H9 (cell line): ENCODE measurements at regions not wholly inside any gene's neighbourhood (a gene's known extent, or its start where the extent isn't known, plus 50 kb on each side); places are given as distances from the start of the nearest gene placed in this dataset.

Source experiments
- DNase-seq: peaks from one replicate; pipeline ENCODE4 v3.0.0-alpha.2; 2017
- H2AFZ ChIP-seq: one replicate; pipeline ENCODE4 v1.6.1; 2013; ENCODE audit warnings: mild to moderate bottlenecking, low read length, control low read depth, moderate library complexity
- H2AK5ac ChIP-seq: 2 replicates; pipeline ENCODE4 v1.6.1; 2013; ENCODE audit warnings: low read length, control low read depth, mixed read lengths; ENCODE audit not compliant: insufficient read length
- H2BK120ac ChIP-seq: one replicate; pipeline ENCODE4 v1.6.1; 2013; ENCODE audit warnings: low read depth, mild to moderate bottlenecking, low read length, control low read depth, inconsistent platforms; ENCODE audit not compliant: poor library complexity, severe bottlenecking
- H2BK12ac ChIP-seq: 2 replicates; pipeline ENCODE4 v1.6.1; 2013; ENCODE audit warnings: low read length, control low read depth, mixed read lengths, low read depth; ENCODE audit not compliant: insufficient read length
- H2BK15ac ChIP-seq: 2 replicates; pipeline ENCODE4 v1.6.1; 2013; ENCODE audit warnings: low read depth, low read length, control low read depth
- H2BK20ac ChIP-seq: one replicate; pipeline ENCODE4 v1.6.1; 2013; ENCODE audit warnings: low read depth, mild to moderate bottlenecking, low read length, control low read depth, inconsistent platforms; ENCODE audit not compliant: poor library complexity, severe bottlenecking
- H2BK5ac ChIP-seq: 2 replicates; pipeline ENCODE4 v1.6.1; 2013; ENCODE audit warnings: low read length, control low read depth, mixed read lengths; ENCODE audit not compliant: insufficient read length
- H3K14ac ChIP-seq: 2 replicates; pipeline ENCODE4 v1.6.1; 2013; ENCODE audit warnings: low read length, control low read depth; ENCODE audit not compliant: insufficient read depth
- H3K18ac ChIP-seq: 2 replicates; pipeline ENCODE4 v1.6.1; 2013; ENCODE audit warnings: low read depth, mild to moderate bottlenecking, mixed read lengths, low read length, control low read depth; ENCODE audit not compliant: insufficient read length
- H3K23ac ChIP-seq: 2 replicates; pipeline ENCODE4 v1.6.1; 2013; ENCODE audit warnings: low read length, control low read depth, mixed read lengths, low read depth; ENCODE audit not compliant: insufficient read length
- H3K23me2 ChIP-seq: 2 replicates; pipeline ENCODE4 v1.6.1; 2013; ENCODE audit warnings: low read depth, mild to moderate bottlenecking, mixed read lengths, low read length, control low read depth; ENCODE audit not compliant: insufficient read length, poor library complexity, severe bottlenecking
- H3K27ac ChIP-seq: 2 replicates; pipeline ENCODE4 v1.5.1; 2013; ENCODE audit warnings: low read length, control low read depth, mixed read lengths, low read depth; ENCODE audit not compliant: insufficient read length
- H3K27me3 ChIP-seq: 2 replicates; pipeline ENCODE4 v1.6.1; 2013; ENCODE audit warnings: low read length, control low read depth, inconsistent platforms; ENCODE audit not compliant: insufficient read depth
- H3K4ac ChIP-seq: 2 replicates; pipeline ENCODE4 v1.6.1; 2013; ENCODE audit warnings: low read depth, mild to moderate bottlenecking, control low read depth, inconsistent platforms, low read length, moderate library complexity
- H3K4me1 ChIP-seq: 2 replicates; pipeline ENCODE4 v1.6.1; 2013; ENCODE audit warnings: low read length, control low read depth, inconsistent platforms; ENCODE audit not compliant: insufficient read depth
- H3K4me2 ChIP-seq: 2 replicates; pipeline ENCODE4 v1.6.1; 2013; ENCODE audit warnings: low read length, control low read depth, mixed read lengths; ENCODE audit not compliant: insufficient read length, insufficient read depth
- H3K56ac ChIP-seq: 2 replicates; pipeline ENCODE4 v1.6.1; 2013; ENCODE audit warnings: low read depth, mild to moderate bottlenecking, mixed read lengths, low read length, control low read depth; ENCODE audit not compliant: insufficient read length
- H3K79me1 ChIP-seq: 2 replicates; pipeline ENCODE4 v1.6.1; 2013; ENCODE audit warnings: low read depth, mild to moderate bottlenecking, moderate library complexity, low read length, control low read depth, inconsistent platforms; ENCODE audit not compliant: insufficient read depth, poor library complexity, severe bottlenecking
- H3K79me2 ChIP-seq: 2 replicates; pipeline ENCODE4 v1.6.1; 2013; ENCODE audit warnings: low read length, control low read depth, inconsistent platforms; ENCODE audit not compliant: insufficient read depth
- H3K9ac ChIP-seq: 2 replicates; pipeline ENCODE4 v1.6.1; 2013; ENCODE audit warnings: low read length, control low read depth, mixed read lengths; ENCODE audit not compliant: insufficient read length; ENCODE audit errors: extremely low read depth
- H3K9me3 ChIP-seq: one replicate; pipeline ENCODE4 v1.6.1; 2013; ENCODE audit warnings: low read depth, low read length, inconsistent platforms; ENCODE audit not compliant: control insufficient read depth
- H3T11ph ChIP-seq: one replicate; pipeline ENCODE4 v1.6.1; 2013; ENCODE audit warnings: mild to moderate bottlenecking, low read length, control low read depth, inconsistent platforms
- H4K20me1 ChIP-seq: one replicate; pipeline ENCODE4 v1.6.1; 2013; ENCODE audit not compliant: control insufficient read depth, insufficient read length, insufficient read depth
- H4K5ac ChIP-seq: 2 replicates; pipeline ENCODE4 v1.6.1; 2013; ENCODE audit warnings: low read depth, mild to moderate bottlenecking, mixed read lengths, low read length, control low read depth; ENCODE audit not compliant: insufficient read length
- H4K8ac ChIP-seq: replicated peaks from 2 replicates; pipeline ENCODE4 v1.6.1; 2013; ENCODE audit warnings: low read length, control low read depth, mixed read lengths, low read depth; ENCODE audit not compliant: insufficient read length
- H4K91ac ChIP-seq: 2 replicates; pipeline ENCODE4 v1.6.1; 2013; ENCODE audit warnings: low read depth, mild to moderate bottlenecking, moderate library complexity, mixed read lengths, low read length, control low read depth; ENCODE audit not compliant: insufficient read length
- H3K27ac Mint-ChIP-seq, 3 experiments: 2 replicates in 2 of 3; 3 replicates in 1 of 3; pipeline ENCODE4 v1.8.0; 2020 to 2021; ENCODE audit warnings: mixed read lengths in 3 of 3, mild to moderate bottlenecking in 1 of 3, moderate library complexity in 1 of 3
- H3K27me3 Mint-ChIP-seq: 2 replicates; pipeline ENCODE4 v1.8.0; 2021; ENCODE audit warnings: low read depth, mild to moderate bottlenecking, moderate library complexity, mixed read lengths
- H3K36me3 Mint-ChIP-seq, 3 experiments: 2 replicates in 2 of 3; 3 replicates in 1 of 3; pipeline ENCODE4 v1.8.0; 2020 to 2021; ENCODE audit warnings: low read depth in 3 of 3, mixed read lengths in 3 of 3; ENCODE audit not compliant: insufficient read depth in 1 of 3
- H3K4me1 Mint-ChIP-seq, 2 experiments: 2 replicates each; pipeline ENCODE4 v1.8.0; 2020; ENCODE audit warnings: mixed read lengths in 2 of 2
- H3K4me3 Mint-ChIP-seq, 2 experiments: 2 replicates in 1 of 2; 3 replicates in 1 of 2; pipeline ENCODE4 v1.8.0; 2020 to 2021; ENCODE audit warnings: mild to moderate bottlenecking in 2 of 2, mixed read lengths in 2 of 2, moderate library complexity in 1 of 2
- H3K9me3 Mint-ChIP-seq, 2 experiments: 2 replicates in 1 of 2; 3 replicates in 1 of 2; pipeline ENCODE4 v1.8.0; 2020; ENCODE audit warnings: mild to moderate bottlenecking in 2 of 2, mixed read lengths in 2 of 2, moderate library complexity in 1 of 2
- WGBS: extraction: QIAGEN DNeasy Blood & Tissue Kit; methylation state at CpG from one replicate; pipeline ENCODE4 v1.1.7; 2013; ENCODE audit warnings: missing lambda C conversion rate, low lambda C conversion rate, mixed read lengths; ENCODE audit not compliant: insufficient read length; ENCODE audit errors: extremely low coverage; 5-methylcytosine and 5-hydroxymethylcytosine counted together
- TF ChIP-seq, protein P1 (sequence below): fragments of 200-600 bp; sonication (generic); conservative IDR thresholded peaks from 3 replicates; pipeline ENCODE4 v1.8.0; 2021; ENCODE audit warnings: antibody characterized with exemption, mild to moderate bottlenecking

DNA sequence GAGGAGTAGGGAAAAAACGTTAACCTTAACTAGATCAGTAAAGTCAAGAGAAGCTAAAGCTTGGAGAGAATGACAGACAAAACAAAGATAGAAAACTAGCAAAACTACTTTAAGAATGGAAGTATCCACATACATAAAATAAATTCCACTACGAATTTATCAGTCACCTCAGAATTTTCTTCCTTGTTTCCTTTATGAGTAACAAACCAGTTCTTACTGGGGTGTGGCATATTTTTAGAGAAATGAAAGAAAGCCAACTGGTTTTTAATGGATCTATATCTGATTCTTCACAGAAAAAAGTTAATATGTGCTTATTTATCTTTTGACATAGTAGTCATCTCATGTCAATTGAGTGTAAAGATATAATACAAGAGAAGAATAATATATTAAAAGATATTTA, 2033.7 kb upstream of the CELF4 start:
- WGBS: no CpG with 5 or more reads among the region's 2 CpGs
- Mint-ChIP-seq H3K4me1 (peaks cover 19 to 29% of the 10 kb centered on the region in 2 experiments), H3K4me3 (no peak overlapping the region)

More for the DNA sequence above, 2033.7 kb upstream of the CELF4 start:
- Histone ChIP-seq H2AFZ (no peak overlapping the region), H4K8ac (no peak overlapping the region), H3K4me1 (peaks cover 2% of the 10 kb centered on the region; the same call in 1 of the 2 replicates), H3K56ac (no peak overlapping the region), H2BK20ac (no peak overlapping the region), H3K79me2 (no peaks in the 10 kb centered on the region), H2BK12ac (no peak overlapping the region), H3K18ac (no peak overlapping the region), H3K79me1 (no peaks in the 10 kb centered on the region), H3K23me2 (no peaks in the 10 kb centered on the region), H4K5ac (no peak overlapping the region), H2BK15ac (no peak overlapping the region), H4K91ac (no peak overlapping the region), H3K23ac (no peak overlapping the region), H3K9ac (no peak overlapping the region), H2AK5ac (no peak overlapping the region), H3K27me3 (no peaks in the 10 kb centered on the region), H3K9me3 (no peaks in the 10 kb centered on the region), H4K20me1 (no peaks in the 10 kb centered on the region), H2BK120ac (no peak overlapping the region), H3K27ac (no peak overlapping the region), H3T11ph (no peak overlapping the region), H3K4ac (no peak overlapping the region), H3K4me2 (no peak overlapping the region), H3K14ac (no peak overlapping the region), H2BK5ac (no peak overlapping the region)
- peaks cover 6 to 8% of the 10 kb centered on the region in 2 experiments; a peak in 3 of 5 replicates for H3K9me3 Mint-ChIP-seq
- peak overlapping the region in 1 of 3 experiments; percentile 41; a peak in 1 of 7 replicates for H3K27ac Mint-ChIP-seq
- TF ChIP-seq, protein P1, sequence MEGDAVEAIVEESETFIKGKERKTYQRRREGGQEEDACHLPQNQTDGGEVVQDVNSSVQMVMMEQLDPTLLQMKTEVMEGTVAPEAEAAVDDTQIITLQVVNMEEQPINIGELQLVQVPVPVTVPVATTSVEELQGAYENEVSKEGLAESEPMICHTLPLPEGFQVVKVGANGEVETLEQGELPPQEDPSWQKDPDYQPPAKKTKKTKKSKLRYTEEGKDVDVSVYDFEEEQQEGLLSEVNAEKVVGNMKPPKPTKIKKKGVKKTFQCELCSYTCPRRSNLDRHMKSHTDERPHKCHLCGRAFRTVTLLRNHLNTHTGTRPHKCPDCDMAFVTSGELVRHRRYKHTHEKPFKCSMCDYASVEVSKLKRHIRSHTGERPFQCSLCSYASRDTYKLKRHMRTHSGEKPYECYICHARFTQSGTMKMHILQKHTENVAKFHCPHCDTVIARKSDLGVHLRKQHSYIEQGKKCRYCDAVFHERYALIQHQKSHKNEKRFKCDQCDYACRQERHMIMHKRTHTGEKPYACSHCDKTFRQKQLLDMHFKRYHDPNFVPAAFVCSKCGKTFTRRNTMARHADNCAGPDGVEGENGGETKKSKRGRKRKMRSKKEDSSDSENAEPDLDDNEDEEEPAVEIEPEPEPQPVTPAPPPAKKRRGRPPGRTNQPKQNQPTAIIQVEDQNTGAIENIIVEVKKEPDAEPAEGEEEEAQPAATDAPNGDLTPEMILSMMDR: no peak
- H3K27me3 Mint-ChIP-seq: no peaks in the 10 kb centered on the region
- peaks cover 8 to 18% (median 17%) of the 10 kb centered on the region in 3 experiments for H3K36me3 Mint-ChIP-seq
- DNase-seq: no peak
